ENCODE measurements at regions not wholly inside any gene's neighbourhood (a gene's known extent, or its start where the extent isn't known, plus 50 kb on each side); places are given as distances from the start of the nearest gene placed in this dataset.

GRCh38 chr12:91628656-91629055 lies 446.0 kb upstream of the DCN start:
- no peak overlapping the region for H3K4me3 ChIP-seq (ENCODE audit: low read depth in 1 of 3, low read length in 3 of 3)
- no peak overlapping the region for H3K27ac ChIP-seq (ENCODE audit: low read depth in 1 of 2, low read length in 2 of 2)
- no peak overlapping the region for H3K9ac ChIP-seq (ENCODE audit: low read depth in 1 of 2, low read length in 2 of 2)
- H3K36me3 ChIP-seq (ENCODE audit: control insufficient read depth in 4 of 4, insufficient read depth in 3 of 4, low read depth in 1 of 4, low read length in 3 of 4) = no peaks in the 10 kb centered on the region
- H3K27me3 ChIP-seq (ENCODE audit: control insufficient read depth in 4 of 4, insufficient read depth in 4 of 4, low read length in 3 of 4) = no peaks in the 10 kb centered on the region
- no peak for TF ChIP-seq REST (IDR thresholded peaks at IDR 0.05)
- TF ChIP-seq FOXA1 (IDR thresholded peaks at IDR 0.05) = no peak
- 71% methylated on average over 2 of the region's 2 CpGs for WGBS
- DNase-seq (ENCODE audit: low spot score) = no peak
- H3K4me1 ChIP-seq (ENCODE audit: control insufficient read depth in 4 of 4, insufficient read depth in 4 of 4, low read length in 3 of 4) = no peaks in the 10 kb centered on the region
- peaks cover 0 to 5% (median 2%) of the 10 kb centered on the region in 4 donors for H3K9me3 ChIP-seq (ENCODE audit: control insufficient read depth in 4 of 4, low read length in 3 of 4)

GRCh38 chr12:91627225-91627624 lies 444.6 kb upstream of the DCN start:
- Histone ChIP-seq H3K36me3 (ENCODE audit: control insufficient read depth in 4 of 4, insufficient read depth in 3 of 4, low read depth in 1 of 4, low read length in 3 of 4) (no peaks in the 10 kb centered on the region), H3K4me1 (ENCODE audit: control insufficient read depth in 4 of 4, insufficient read depth in 4 of 4, low read length in 3 of 4) (no peaks in the 10 kb centered on the region), H3K27ac (ENCODE audit: low read depth in 1 of 2, low read length in 2 of 2) (no peak overlapping the region), H3K9ac (ENCODE audit: low read depth in 1 of 2, low read length in 2 of 2) (no peak overlapping the region), H3K9me3 (ENCODE audit: control insufficient read depth in 4 of 4, low read length in 3 of 4) (peaks cover 0 to 5% (median 2%) of the 10 kb centered on the region in 4 donors), H3K27me3 (ENCODE audit: control insufficient read depth in 4 of 4, insufficient read depth in 4 of 4, low read length in 3 of 4) (no peaks in the 10 kb centered on the region), H3K4me3 (ENCODE audit: low read depth in 1 of 3, low read length in 3 of 3) (no peak overlapping the region)
- TF ChIP-seq JUND (IDR thresholded peaks at IDR 0.05) (no peak), FOXA2 (IDR thresholded peaks at IDR 0.05) (no peak), REST (IDR thresholded peaks at IDR 0.05) (no peak), HNF4A (conservative IDR thresholded peaks at IDR 0.05) (no peak), EGR1 (IDR thresholded peaks at IDR 0.05; ENCODE audit: low read depth in 2 of 2) (no peak), ATF3 (IDR thresholded peaks at IDR 0.05) (no peak), SP1 (IDR thresholded peaks at IDR 0.05) (no peak), CTCF (IDR thresholded peaks at IDR 0.05; ENCODE audit: low read depth, low read length, missing input control) (no peak), MAX (IDR thresholded peaks at IDR 0.05) (no peak), FOXA1 (IDR thresholded peaks at IDR 0.05) (no peak), YY1 (IDR thresholded peaks at IDR 0.05) (no peak), GABPA (IDR thresholded peaks at IDR 0.05 in 1 of 2, conservative IDR thresholded peaks at IDR 0.05 in 1 of 2) (no peak), RAD21 (IDR thresholded peaks at IDR 0.05) (no peak), HNF4G (IDR thresholded peaks at IDR 0.05) (no peak)
- no peak for DNase-seq (ENCODE audit: low spot score)
- 85% methylated on average over 2 of the region's 2 CpGs for WGBS

Measured in liver (tissue), 8 donors.